A549 (cell line): ENCODE measurements at regions not wholly inside any gene's neighbourhood (a gene's known extent, or its start where the extent isn't known, plus 50 kb on each side); places are given as distances from the start of the nearest gene placed in this dataset.

ENCODE experiments used
- BHLHE40 ChIP-seq: IDR thresholded peaks from 2 replicates; pipeline ENCODE4 v1.6.1; 2012; ENCODE audit warnings: low read depth, low read length, inconsistent platforms
- CTCF ChIP-seq: fragments of >200 bp; sonication (Bioruptor Twin); formaldehyde crosslinking; IDR thresholded peaks from 3 replicates; pipeline ENCODE4 v1.5.1; 2016
- ESRRA ChIP-seq: fragments of 150-350 bp; IDR thresholded peaks from 2 replicates; pipeline ENCODE4 v1.6.1; 2014; ENCODE audit warnings: mild to moderate bottlenecking, low read length, borderline replicate concordance
- RFX5 ChIP-seq: fragments of 450-650 bp; IDR thresholded peaks from 2 replicates; pipeline ENCODE4 v1.7.1; 2014; ENCODE audit warnings: antibody characterized with exemption, mild to moderate bottlenecking, moderate library complexity
- SMC3 ChIP-seq: fragments of >200 bp; sonication (Bioruptor Twin); formaldehyde crosslinking; IDR thresholded peaks from 3 replicates; pipeline ENCODE4 v1.6.1; 2018; ENCODE audit warnings: inconsistent platforms
- TP53 ChIP-seq: fragments of 250-450 bp; sonication (Bioruptor Pico); IDR thresholded peaks from 2 replicates; pipeline ENCODE4 v1.5.0; 2021; ENCODE audit warnings: mild to moderate bottlenecking, moderate library complexity

- TF ChIP-seq CTCF (no peak), RFX5 (no peak), ESRRA (no peak), SMC3 (no peak), TP53 (CRISPR knock-in tag) (no peak), BHLHE40 (no peak)
Measured at GRCh38 chrX:125382148-125382628, 62.5 kb downstream of the TEX13C start.
